K562 (cell line): ENCODE measurements at regions not wholly inside any gene's neighbourhood (a gene's known extent, or its start where the extent isn't known, plus 50 kb on each side); places are given as distances from the start of the nearest gene placed in this dataset.
A peak's percentile ranks its signal among the peaks of the same experiment; 100 is the strongest.
"Not testable (repeated sequence)": the region's sequence is repeated elsewhere in the genome, so short reads cannot be mapped to it uniquely, and the experiment has no call there.

Experiments used
- E2F3 ChIP-seq: fragments of 250-450 bp; sonication (Bioruptor Pico); IDR thresholded peaks from 2 replicates; pipeline ENCODE4 v1.4.0; 2020; ENCODE audit warnings: mild to moderate bottlenecking
- E2F8 ChIP-seq: fragments of 450-650 bp; IDR thresholded peaks from 2 replicates; pipeline ENCODE4 v1.7.1; 2018; ENCODE audit warnings: mild to moderate bottlenecking, low read depth; ENCODE audit not compliant: partially characterized antibody
- FOSL1 ChIP-seq: fragments of 200-800 bp; sonication (Bioruptor generic); conservative IDR thresholded peaks from 2 replicates; pipeline ENCODE4 v1.6.1; 2016; ENCODE audit warnings: missing genetic modification characterization, missing compliant biosample characterization
- TF ChIP-seq, protein P1 (sequence below), 2 experiments: fragments of 450-650 bp in 1 of 2; sonication (generic) in 1 of 2; formaldehyde crosslinking in 1 of 2; IDR thresholded peaks; 2 replicates each; pipeline versions ENCODE4 v1.7.1 to v1.9.0; 2016 to 2022; ENCODE audit warnings: inconsistent platforms in 1 of 2, mild to moderate bottlenecking in 1 of 2, missing genetic modification reagents in 1 of 2
- TF ChIP-seq, protein P2 (sequence below): fragments of 450-650 bp; IDR thresholded peaks from 2 replicates; pipeline ENCODE4 v1.6.1; 2017; ENCODE audit warnings: antibody characterized with exemption, mild to moderate bottlenecking
- TF ChIP-seq, protein P3 (sequence below): fragments of 450-650 bp; IDR thresholded peaks from 2 replicates; pipeline ENCODE4 v1.6.1; 2016

GRCh38 chr1:121080904-121081264, 103.3 kb downstream of the FAM72B start (continued):
- TF ChIP-seq, protein P1, sequence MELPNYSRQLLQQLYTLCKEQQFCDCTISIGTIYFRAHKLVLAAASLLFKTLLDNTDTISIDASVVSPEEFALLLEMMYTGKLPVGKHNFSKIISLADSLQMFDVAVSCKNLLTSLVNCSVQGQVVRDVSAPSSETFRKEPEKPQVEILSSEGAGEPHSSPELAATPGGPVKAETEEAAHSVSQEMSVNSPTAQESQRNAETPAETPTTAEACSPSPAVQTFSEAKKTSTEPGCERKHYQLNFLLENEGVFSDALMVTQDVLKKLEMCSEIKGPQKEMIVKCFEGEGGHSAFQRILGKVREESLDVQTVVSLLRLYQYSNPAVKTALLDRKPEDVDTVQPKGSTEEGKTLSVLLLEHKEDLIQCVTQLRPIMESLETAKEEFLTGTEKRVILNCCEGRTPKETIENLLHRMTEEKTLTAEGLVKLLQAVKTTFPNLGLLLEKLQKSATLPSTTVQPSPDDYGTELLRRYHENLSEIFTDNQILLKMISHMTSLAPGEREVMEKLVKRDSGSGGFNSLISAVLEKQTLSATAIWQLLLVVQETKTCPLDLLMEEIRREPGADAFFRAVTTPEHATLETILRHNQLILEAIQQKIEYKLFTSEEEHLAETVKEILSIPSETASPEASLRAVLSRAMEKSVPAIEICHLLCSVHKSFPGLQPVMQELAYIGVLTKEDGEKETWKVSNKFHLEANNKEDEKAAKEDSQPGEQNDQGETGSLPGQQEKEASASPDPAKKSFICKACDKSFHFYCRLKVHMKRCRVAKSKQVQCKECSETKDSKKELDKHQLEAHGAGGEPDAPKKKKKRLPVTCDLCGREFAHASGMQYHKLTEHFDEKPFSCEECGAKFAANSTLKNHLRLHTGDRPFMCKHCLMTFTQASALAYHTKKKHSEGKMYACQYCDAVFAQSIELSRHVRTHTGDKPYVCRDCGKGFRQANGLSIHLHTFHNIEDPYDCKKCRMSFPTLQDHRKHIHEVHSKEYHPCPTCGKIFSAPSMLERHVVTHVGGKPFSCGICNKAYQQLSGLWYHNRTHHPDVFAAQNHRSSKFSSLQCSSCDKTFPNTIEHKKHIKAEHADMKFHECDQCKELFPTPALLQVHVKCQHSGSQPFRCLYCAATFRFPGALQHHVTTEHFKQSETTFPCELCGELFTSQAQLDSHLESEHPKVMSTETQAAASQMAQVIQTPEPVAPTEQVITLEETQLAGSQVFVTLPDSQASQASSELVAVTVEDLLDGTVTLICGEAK (IDR thresholded peaks at IDR 0.05): peak; percentile 56
- TF ChIP-seq, protein P1 (CRISPR knock-in tag; IDR thresholded peaks at IDR 0.05): not testable (repeated sequence)
- TF ChIP-seq FOSL1 (tag) (0 out of 2 replicates have a peak, but pooled peaks have one; percentile 33), E2F8 (peak; percentile 60), E2F3 (CRISPR knock-in tag) (0 out of 2 replicates have a peak, but pooled peaks have one; percentile 4)
- TF ChIP-seq, protein P2, sequence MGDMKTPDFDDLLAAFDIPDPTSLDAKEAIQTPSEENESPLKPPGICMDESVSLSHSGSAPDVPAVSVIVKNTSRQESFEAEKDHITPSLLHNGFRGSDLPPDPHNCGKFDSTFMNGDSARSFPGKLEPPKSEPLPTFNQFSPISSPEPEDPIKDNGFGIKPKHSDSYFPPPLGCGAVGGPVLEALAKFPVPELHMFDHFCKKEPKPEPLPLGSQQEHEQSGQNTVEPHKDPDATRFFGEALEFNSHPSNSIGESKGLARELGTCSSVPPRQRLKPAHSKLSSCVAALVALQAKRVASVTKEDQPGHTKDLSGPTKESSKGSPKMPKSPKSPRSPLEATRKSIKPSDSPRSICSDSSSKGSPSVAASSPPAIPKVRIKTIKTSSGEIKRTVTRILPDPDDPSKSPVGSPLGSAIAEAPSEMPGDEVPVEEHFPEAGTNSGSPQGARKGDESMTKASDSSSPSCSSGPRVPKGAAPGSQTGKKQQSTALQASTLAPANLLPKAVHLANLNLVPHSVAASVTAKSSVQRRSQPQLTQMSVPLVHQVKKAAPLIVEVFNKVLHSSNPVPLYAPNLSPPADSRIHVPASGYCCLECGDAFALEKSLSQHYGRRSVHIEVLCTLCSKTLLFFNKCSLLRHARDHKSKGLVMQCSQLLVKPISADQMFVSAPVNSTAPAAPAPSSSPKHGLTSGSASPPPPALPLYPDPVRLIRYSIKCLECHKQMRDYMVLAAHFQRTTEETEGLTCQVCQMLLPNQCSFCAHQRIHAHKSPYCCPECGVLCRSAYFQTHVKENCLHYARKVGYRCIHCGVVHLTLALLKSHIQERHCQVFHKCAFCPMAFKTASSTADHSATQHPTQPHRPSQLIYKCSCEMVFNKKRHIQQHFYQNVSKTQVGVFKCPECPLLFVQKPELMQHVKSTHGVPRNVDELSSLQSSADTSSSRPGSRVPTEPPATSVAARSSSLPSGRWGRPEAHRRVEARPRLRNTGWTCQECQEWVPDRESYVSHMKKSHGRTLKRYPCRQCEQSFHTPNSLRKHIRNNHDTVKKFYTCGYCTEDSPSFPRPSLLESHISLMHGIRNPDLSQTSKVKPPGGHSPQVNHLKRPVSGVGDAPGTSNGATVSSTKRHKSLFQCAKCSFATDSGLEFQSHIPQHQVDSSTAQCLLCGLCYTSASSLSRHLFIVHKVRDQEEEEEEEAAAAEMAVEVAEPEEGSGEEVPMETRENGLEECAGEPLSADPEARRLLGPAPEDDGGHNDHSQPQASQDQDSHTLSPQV: 0 out of 2 replicates have a peak, but pooled peaks have one; percentile 12
- TF ChIP-seq, protein P3, sequence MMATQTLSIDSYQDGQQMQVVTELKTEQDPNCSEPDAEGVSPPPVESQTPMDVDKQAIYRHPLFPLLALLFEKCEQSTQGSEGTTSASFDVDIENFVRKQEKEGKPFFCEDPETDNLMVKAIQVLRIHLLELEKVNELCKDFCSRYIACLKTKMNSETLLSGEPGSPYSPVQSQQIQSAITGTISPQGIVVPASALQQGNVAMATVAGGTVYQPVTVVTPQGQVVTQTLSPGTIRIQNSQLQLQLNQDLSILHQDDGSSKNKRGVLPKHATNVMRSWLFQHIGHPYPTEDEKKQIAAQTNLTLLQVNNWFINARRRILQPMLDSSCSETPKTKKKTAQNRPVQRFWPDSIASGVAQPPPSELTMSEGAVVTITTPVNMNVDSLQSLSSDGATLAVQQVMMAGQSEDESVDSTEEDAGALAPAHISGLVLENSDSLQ: peak; percentile 89
